Natural killer cell (primary cell): ENCODE measurements at regions not wholly inside any gene's neighbourhood (a gene's known extent, or its start where the extent isn't known, plus 50 kb on each side); places are given as distances from the start of the nearest gene placed in this dataset.
A peak's percentile ranks its signal among the peaks of the same experiment; 100 is the strongest.

Experiments used
- ATAC-seq, 3 donors: fragments of 150-1000 bp in 2 of 3; fragments of 200-7000 bp in 1 of 3; cut with Tn5 transposase; 1 replicate in 1 of 3; 2 replicates in 2 of 3; pipeline ENCODE4 v1.10.0; 2021; ENCODE audit warnings: mild to moderate bottlenecking in 2 of 3, moderate library complexity in 2 of 3
- DNase-seq, 2 donors: peaks; one replicate each; pipeline versions ENCODE4 v3.0.0 to v3.0.0-alpha.2; 2013 to 2021; ENCODE audit warnings: mixed read lengths in 1 of 2
- H3K27ac ChIP-seq: one replicate; pipeline ENCODE4 v1.5.1; 2013; ENCODE audit warnings: mild to moderate bottlenecking, low read length
- H3K27me3 ChIP-seq: one replicate; pipeline ENCODE4 v1.6.1; 2013; ENCODE audit warnings: low read length; ENCODE audit not compliant: control insufficient read depth, insufficient read depth
- H3K36me3 ChIP-seq: one replicate; pipeline ENCODE4 v1.6.1; 2013; ENCODE audit warnings: low read length; ENCODE audit not compliant: control insufficient read depth, insufficient read depth
- H3K4me1 ChIP-seq: one replicate; pipeline ENCODE4 v1.6.1; 2013; ENCODE audit warnings: low read length; ENCODE audit not compliant: control insufficient read depth, insufficient read depth
- H3K4me3 ChIP-seq: one replicate; pipeline ENCODE4 v1.5.1; 2013; ENCODE audit warnings: low read length
- H3K9me3 ChIP-seq: one replicate; pipeline ENCODE4 v1.6.1; 2013; ENCODE audit warnings: low read length; ENCODE audit not compliant: control insufficient read depth, insufficient read depth
- H3K27ac Mint-ChIP-seq, 2 donors: one replicate each; pipeline ENCODE4 v1.8.0; 2022; ENCODE audit warnings: mild to moderate bottlenecking in 2 of 2, mixed read lengths in 2 of 2, moderate library complexity in 1 of 2
- H3K27me3 Mint-ChIP-seq, 2 donors: one replicate each; pipeline ENCODE4 v1.8.0; 2022; ENCODE audit warnings: low read depth in 2 of 2, mixed read lengths in 2 of 2
- H3K36me3 Mint-ChIP-seq: one replicate; pipeline ENCODE4 v1.8.0; 2022; ENCODE audit warnings: mixed read lengths
- H3K4me1 Mint-ChIP-seq, 2 donors: one replicate each; pipeline ENCODE4 v1.8.0; 2022; ENCODE audit warnings: mixed read lengths in 2 of 2
- H3K4me3 Mint-ChIP-seq: one replicate; pipeline ENCODE4 v1.8.0; 2022; ENCODE audit warnings: mild to moderate bottlenecking, moderate library complexity, mixed read lengths
- H3K9me3 Mint-ChIP-seq, 2 donors: one replicate each; pipeline ENCODE4 v1.8.0; 2022; ENCODE audit warnings: mixed read lengths in 2 of 2
- WGBS: methylation state at CpG from one replicate; pipeline ENCODE4 v1.1.7; 2013; ENCODE audit warnings: missing lambda C conversion rate; ENCODE audit not compliant: insufficient coverage; 5-methylcytosine and 5-hydroxymethylcytosine counted together
- intact Hi-C: fragments of 100-400 bp; cut with micrococcal nuclease; formaldehyde crosslinking; loops from one replicate; pipeline ENCODE4 v1.14.2; 2022
- TF ChIP-seq, protein P1 (sequence below): fragments of 200-600 bp; IDR thresholded peaks from one replicate; pipeline ENCODE4 v1.8.0; 2022; ENCODE audit warnings: antibody characterized with exemption

- intact Hi-C loops = no loop called here
- peaks cover 3% of the 10 kb centered on the region for H3K27me3 ChIP-seq
- Mint-ChIP-seq H3K9me3 (no peaks in the 10 kb centered on the region), H3K27me3 (peaks cover 13 to 23% of the 10 kb centered on the region in 2 donors), H3K4me1 (no peaks in the 10 kb centered on the region), H3K36me3 (no peaks in the 10 kb centered on the region), H3K27ac (no peak overlapping the region), H3K4me3 (no peak overlapping the region)
- H3K4me1 ChIP-seq = no peaks in the 10 kb centered on the region
- no peaks in the 10 kb centered on the region for H3K9me3 ChIP-seq
- ATAC-seq (no peak), DNase-seq (no peak)
- 84% methylated on average over 2 of the region's 6 CpGs for WGBS
- TF ChIP-seq, protein P1, sequence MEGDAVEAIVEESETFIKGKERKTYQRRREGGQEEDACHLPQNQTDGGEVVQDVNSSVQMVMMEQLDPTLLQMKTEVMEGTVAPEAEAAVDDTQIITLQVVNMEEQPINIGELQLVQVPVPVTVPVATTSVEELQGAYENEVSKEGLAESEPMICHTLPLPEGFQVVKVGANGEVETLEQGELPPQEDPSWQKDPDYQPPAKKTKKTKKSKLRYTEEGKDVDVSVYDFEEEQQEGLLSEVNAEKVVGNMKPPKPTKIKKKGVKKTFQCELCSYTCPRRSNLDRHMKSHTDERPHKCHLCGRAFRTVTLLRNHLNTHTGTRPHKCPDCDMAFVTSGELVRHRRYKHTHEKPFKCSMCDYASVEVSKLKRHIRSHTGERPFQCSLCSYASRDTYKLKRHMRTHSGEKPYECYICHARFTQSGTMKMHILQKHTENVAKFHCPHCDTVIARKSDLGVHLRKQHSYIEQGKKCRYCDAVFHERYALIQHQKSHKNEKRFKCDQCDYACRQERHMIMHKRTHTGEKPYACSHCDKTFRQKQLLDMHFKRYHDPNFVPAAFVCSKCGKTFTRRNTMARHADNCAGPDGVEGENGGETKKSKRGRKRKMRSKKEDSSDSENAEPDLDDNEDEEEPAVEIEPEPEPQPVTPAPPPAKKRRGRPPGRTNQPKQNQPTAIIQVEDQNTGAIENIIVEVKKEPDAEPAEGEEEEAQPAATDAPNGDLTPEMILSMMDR = peak; percentile 3
- H3K36me3 ChIP-seq = no peaks in the 10 kb centered on the region
- no peak overlapping the region for H3K4me3 ChIP-seq
- H3K27ac ChIP-seq = no peak overlapping the region
These were observed 50.2 kb upstream of the PDX1 start for GRCh38 chr13:27869436-27870095.
